GM21367 (cell line): ENCODE measurements at regions not wholly inside any gene's neighbourhood (a gene's known extent, or its start where the extent isn't known, plus 50 kb on each side); places are given as distances from the start of the nearest gene placed in this dataset.

Source experiments
- ATAC-seq: cut with Tn5 transposase; IDR thresholded peaks from one replicate; pipeline ENCODE4 v1.9.1; 2021; ENCODE audit not compliant: unreplicated experiment

GRCh38 chr18:59760212-59760611 lies 63.0 kb upstream of the CCBE1 start:
- no peak for ATAC-seq

GRCh38 chr18:59758837-59759236 lies 61.6 kb upstream of the CCBE1 start:
- ATAC-seq: no peak

GRCh38 chr18:59758106-59758505 lies 60.9 kb upstream of the CCBE1 start:
- ATAC-seq: no peak

- ATAC-seq: no peak
Measured at GRCh38 chr18:59752666-59753065, 55.4 kb upstream of the CCBE1 start.

GRCh38 chr18:59751186-59751585 lies 54.0 kb upstream of the CCBE1 start:
- ATAC-seq: no peak

GRCh38 chr18:59748628-59749360 lies 51.6 kb upstream of the CCBE1 start:
- no peak for ATAC-seq
